ENCODE measurements at regions not wholly inside any gene's neighbourhood (a gene's known extent, or its start where the extent isn't known, plus 50 kb on each side); places are given as distances from the start of the nearest gene placed in this dataset.

- H3K27ac ChIP-seq, result no peak overlapping the region
- WGBS, result 14% methylated on average over 2 of the region's 2 CpGs
These were observed 130.6 kb upstream of the GLRA2 start for GRCh38 chrX:14398725-14399124.

GRCh38 chrX:14389682-14390081 lies 139.7 kb upstream of the GLRA2 start:
- DNase-seq (ENCODE audit: low spot score), result no peak
- no peak for TF ChIP-seq POLR2A (IDR thresholded peaks at IDR 0.05)
- TF ChIP-seq CTCF (IDR thresholded peaks at IDR 0.05), result no peak
- no peak for TF ChIP-seq POLR2AphosphoS5 (IDR thresholded peaks at IDR 0.05)
- no peaks in the 10 kb centered on the region for H3K4me1 ChIP-seq (replicated peaks)
- H3K9me3 ChIP-seq, result no peaks in the 10 kb centered on the region
- H3K27ac ChIP-seq, result no peak overlapping the region
- H3K27me3 ChIP-seq (replicated peaks; ENCODE audit: insufficient read depth), result no peaks in the 10 kb centered on the region
- WGBS, result 88% methylated on average over 4 of the region's 4 CpGs
- intact Hi-C loops (cut with DNase I), result no loop called here
- no peaks in the 10 kb centered on the region for H3K36me3 ChIP-seq
- no peak overlapping the region for H3K4me3 ChIP-seq

More at GRCh38 chrX:14398725-14399124, 130.6 kb upstream of the GLRA2 start:
- H3K36me3 ChIP-seq, result no peaks in the 10 kb centered on the region
- H3K4me3 ChIP-seq, result no peak overlapping the region
- H3K27me3 ChIP-seq (replicated peaks; ENCODE audit: insufficient read depth), result no peaks in the 10 kb centered on the region
- intact Hi-C loops (cut with DNase I), result no loop called here
- no peaks in the 10 kb centered on the region for H3K9me3 ChIP-seq
- DNase-seq (ENCODE audit: low spot score), result peak; percentile 4
- H3K4me1 ChIP-seq (replicated peaks), result no peaks in the 10 kb centered on the region
- TF ChIP-seq CTCF (IDR thresholded peaks at IDR 0.05) (no peak), POLR2AphosphoS5 (IDR thresholded peaks at IDR 0.05) (peak; percentile 15), POLR2A (IDR thresholded peaks at IDR 0.05) (no peak)

- no peak for TF ChIP-seq POLR2AphosphoS5 (IDR thresholded peaks at IDR 0.05)
- TF ChIP-seq CTCF (IDR thresholded peaks at IDR 0.05), result no peak
- TF ChIP-seq POLR2A (IDR thresholded peaks at IDR 0.05), result no peak
- H3K27ac ChIP-seq, result no peak overlapping the region
- no peak for DNase-seq (ENCODE audit: low spot score)
- no peaks in the 10 kb centered on the region for H3K4me1 ChIP-seq (replicated peaks)
- intact Hi-C loops (cut with DNase I), result no loop called here
- no peak overlapping the region for H3K4me3 ChIP-seq
- H3K36me3 ChIP-seq, result no peaks in the 10 kb centered on the region
- no peaks in the 10 kb centered on the region for H3K9me3 ChIP-seq
- WGBS, result 39% methylated on average over 4 of the region's 4 CpGs
- no peaks in the 10 kb centered on the region for H3K27me3 ChIP-seq (replicated peaks; ENCODE audit: insufficient read depth)
These were observed 142.4 kb upstream of the GLRA2 start for GRCh38 chrX:14386981-14387380.

- H3K4me1 ChIP-seq (replicated peaks), result no peaks in the 10 kb centered on the region
- no peaks in the 10 kb centered on the region for H3K9me3 ChIP-seq
- TF ChIP-seq POLR2AphosphoS5 (IDR thresholded peaks at IDR 0.05) (no peak), POLR2A (IDR thresholded peaks at IDR 0.05) (no peak)
- no peak overlapping the region for H3K27ac ChIP-seq
- DNase-seq (ENCODE audit: low spot score), result no peak
- no peak overlapping the region for H3K4me3 ChIP-seq
- H3K27me3 ChIP-seq (replicated peaks; ENCODE audit: insufficient read depth), result no peaks in the 10 kb centered on the region
- intact Hi-C loops (cut with DNase I), result no loop called here
- no peaks in the 10 kb centered on the region for H3K36me3 ChIP-seq
These were observed 149.3 kb upstream of the GLRA2 start for GRCh38 chrX:14380044-14380443.

GRCh38 chrX:14377427-14377826 lies 151.9 kb upstream of the GLRA2 start:
- intact Hi-C loops (cut with DNase I), result no loop called here
- Histone ChIP-seq H3K4me1 (replicated peaks) (no peaks in the 10 kb centered on the region), H3K4me3 (no peak overlapping the region)

More at GRCh38 chrX:14377427-14377826, 151.9 kb upstream of the GLRA2 start:
- TF ChIP-seq CTCF (IDR thresholded peaks at IDR 0.05) (no peak), POLR2AphosphoS5 (IDR thresholded peaks at IDR 0.05) (no peak), POLR2A (IDR thresholded peaks at IDR 0.05) (no peak)
- H3K36me3 ChIP-seq, result no peaks in the 10 kb centered on the region
- H3K9me3 ChIP-seq, result no peaks in the 10 kb centered on the region
- H3K27ac ChIP-seq, result no peak overlapping the region
- DNase-seq (ENCODE audit: low spot score), result no peak
- no peaks in the 10 kb centered on the region for H3K27me3 ChIP-seq (replicated peaks; ENCODE audit: insufficient read depth)
